OCI-LY3 (cell line): ENCODE measurements at regions not wholly inside any gene's neighbourhood (a gene's known extent, or its start where the extent isn't known, plus 50 kb on each side); places are given as distances from the start of the nearest gene placed in this dataset.

Experiments
- H2AFZ ChIP-seq: fragments of 200-600, 300-600 bp; shearing (Covaris generic); 2 replicates; pipeline ENCODE4 v1.6.0; 2014; ENCODE audit warnings: antibody characterized with exemption, low read depth, low read length
- H3K27ac ChIP-seq: fragments of 200-600, 300-600 bp; sonication (generic); 2 replicates; pipeline ENCODE4 v1.5.1; 2014; ENCODE audit warnings: mild to moderate bottlenecking, low read length, moderate library complexity, mixed read lengths
- H3K27me3 ChIP-seq: fragments of 200-600, 300-600 bp; sonication (generic); 2 replicates; pipeline ENCODE4 v1.6.1; 2014; ENCODE audit warnings: low read depth, low read length, mixed read lengths
- H3K36me3 ChIP-seq: fragments of 200-600, 300-600 bp; sonication (generic); replicated peaks from 2 replicates; pipeline ENCODE3; 2014; ENCODE audit warnings: low read depth, low read length, mixed read lengths
- H3K4me1 ChIP-seq: fragments of 300-600, 200-600 bp; sonication (generic); 2 replicates; pipeline ENCODE4 v1.6.1; 2014; ENCODE audit warnings: low read length, mixed read lengths
- H3K4me2 ChIP-seq: fragments of 200-600, 300-600 bp; sonication (generic); 2 replicates; pipeline ENCODE4 v1.6.1; 2014; ENCODE audit warnings: low read length, mixed read lengths
- H3K4me3 ChIP-seq: fragments of 300-600, 200-600 bp; sonication (generic); 2 replicates; pipeline ENCODE4 v1.5.1; 2014; ENCODE audit warnings: antibody characterized with exemption, mild to moderate bottlenecking, low read length, moderate library complexity
- H3K79me2 ChIP-seq: fragments of 300-600, 200-600 bp; shearing (Covaris generic); 2 replicates; pipeline ENCODE4 v1.6.1; 2014; ENCODE audit warnings: mild to moderate bottlenecking, low read length, mixed read lengths
- H3K9ac ChIP-seq: fragments of 300-600, 200-600 bp; shearing (Covaris generic); 2 replicates; pipeline ENCODE4 v1.6.0; 2014; ENCODE audit warnings: mild to moderate bottlenecking, low read length, moderate library complexity
- H3K9me3 ChIP-seq: fragments of 200-600, 300-600 bp; shearing (Covaris generic); 2 replicates; pipeline ENCODE4 v1.6.1; 2014; ENCODE audit warnings: low read length, mixed read lengths; ENCODE audit not compliant: insufficient read depth
- H4K20me1 ChIP-seq: fragments of 200-600, 300-600 bp; sonication (generic); 2 replicates; pipeline ENCODE4 v1.6.1; 2016; ENCODE audit warnings: low read length, mixed read lengths; ENCODE audit not compliant: insufficient read depth
- CTCF ChIP-seq: fragments of 200-600, 300-600 bp; sonication (generic); IDR thresholded peaks from 2 replicates; pipeline ENCODE4 v1.5.1; 2014; ENCODE audit warnings: antibody characterized with exemption, low read length, low read depth
- EZH2phosphoT487 ChIP-seq: fragments of 200-600 bp; shearing (Covaris generic); IDR thresholded peaks from 2 replicates; pipeline ENCODE4 v1.6.1; 2018; ENCODE audit warnings: antibody characterized with exemption, mixed run types, low read depth

GRCh38 chr2:219733746-219734145, 106.3 kb downstream of the SLC4A3 start:
- Histone ChIP-seq H3K9ac (no peak overlapping the region), H3K9me3 (no peaks in the 10 kb centered on the region), H3K36me3 (no peaks in the 10 kb centered on the region), H3K4me2 (no peak overlapping the region), H3K27me3 (no peaks in the 10 kb centered on the region), H3K4me1 (no peaks in the 10 kb centered on the region), H3K4me3 (no peak overlapping the region), H3K27ac (no peak overlapping the region), H3K79me2 (no peaks in the 10 kb centered on the region), H4K20me1 (no peaks in the 10 kb centered on the region), H2AFZ (no peak overlapping the region)
- TF ChIP-seq CTCF = no peak

- TF ChIP-seq CTCF (peak; percentile 56), EZH2phosphoT487 (no peak)
- Histone ChIP-seq H3K27me3 (no peaks in the 10 kb centered on the region), H3K4me2 (no peak overlapping the region), H3K9ac (no peak overlapping the region), H3K4me3 (no peak overlapping the region), H4K20me1 (no peaks in the 10 kb centered on the region), H3K36me3 (no peaks in the 10 kb centered on the region), H3K4me1 (no peaks in the 10 kb centered on the region), H3K79me2 (no peaks in the 10 kb centered on the region), H3K9me3 (no peaks in the 10 kb centered on the region), H3K27ac (no peak overlapping the region), H2AFZ (no peak overlapping the region)
Observed at GRCh38 chr2:219736209-219736608, 108.8 kb downstream of the SLC4A3 start.

- H3K27ac ChIP-seq = no peak overlapping the region
- H3K36me3 ChIP-seq = no peaks in the 10 kb centered on the region
- H3K4me2 ChIP-seq = no peak overlapping the region
- no peaks in the 10 kb centered on the region for H4K20me1 ChIP-seq
- H2AFZ ChIP-seq = no peak overlapping the region
- H3K4me3 ChIP-seq = no peak overlapping the region
- H3K9me3 ChIP-seq = no peaks in the 10 kb centered on the region
- TF ChIP-seq CTCF (peak; percentile 38; the same call in 1 of the 2 replicates), EZH2phosphoT487 (no peak)
- H3K79me2 ChIP-seq = no peaks in the 10 kb centered on the region
- H3K27me3 ChIP-seq = no peaks in the 10 kb centered on the region
- no peaks in the 10 kb centered on the region for H3K4me1 ChIP-seq
- no peak overlapping the region for H3K9ac ChIP-seq
Observed at GRCh38 chr2:219737270-219737691, 109.9 kb downstream of the SLC4A3 start.

- Histone ChIP-seq H3K9me3 (no peaks in the 10 kb centered on the region), H2AFZ (no peak overlapping the region), H3K4me3 (no peak overlapping the region), H3K79me2 (no peaks in the 10 kb centered on the region), H3K27ac (no peak overlapping the region), H3K9ac (no peak overlapping the region), H3K4me2 (no peak overlapping the region), H3K36me3 (no peaks in the 10 kb centered on the region), H3K27me3 (no peaks in the 10 kb centered on the region), H4K20me1 (no peaks in the 10 kb centered on the region), H3K4me1 (no peaks in the 10 kb centered on the region)
- TF ChIP-seq EZH2phosphoT487 (no peak), CTCF (no peak)
Observed at GRCh38 chr2:219739066-219739465, 111.6 kb downstream of the SLC4A3 start.
